ENCODE measurements at regions not wholly inside any gene's neighbourhood (a gene's known extent, or its start where the extent isn't known, plus 50 kb on each side); places are given as distances from the start of the nearest gene placed in this dataset.
"Not testable (repeated sequence)": the region's sequence is repeated elsewhere in the genome, so short reads cannot be mapped to it uniquely, and the experiment has no call there.

DNA sequence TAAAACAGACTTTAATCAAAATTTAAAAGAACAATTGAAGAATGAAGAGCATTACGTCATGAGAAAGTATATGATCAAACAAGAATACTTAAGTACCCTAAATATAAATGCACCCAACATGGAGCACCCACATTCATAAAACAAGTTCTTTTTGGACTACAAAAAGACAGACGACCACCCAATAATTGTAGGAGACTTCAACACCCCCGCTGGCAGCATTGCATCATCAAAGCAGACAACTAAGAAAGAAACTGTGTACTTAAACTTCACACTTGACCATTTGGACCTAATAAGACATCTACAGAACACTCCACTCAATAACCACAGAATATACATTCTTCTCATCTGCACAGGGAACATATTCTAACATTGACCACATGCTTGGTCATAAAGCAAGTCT is 291.7 kb upstream of the ZNF322 start:
- TF ChIP-seq POLR2AphosphoS5 (IDR thresholded peaks at IDR 0.05), result not testable (repeated sequence)
- TF ChIP-seq, protein P1, sequence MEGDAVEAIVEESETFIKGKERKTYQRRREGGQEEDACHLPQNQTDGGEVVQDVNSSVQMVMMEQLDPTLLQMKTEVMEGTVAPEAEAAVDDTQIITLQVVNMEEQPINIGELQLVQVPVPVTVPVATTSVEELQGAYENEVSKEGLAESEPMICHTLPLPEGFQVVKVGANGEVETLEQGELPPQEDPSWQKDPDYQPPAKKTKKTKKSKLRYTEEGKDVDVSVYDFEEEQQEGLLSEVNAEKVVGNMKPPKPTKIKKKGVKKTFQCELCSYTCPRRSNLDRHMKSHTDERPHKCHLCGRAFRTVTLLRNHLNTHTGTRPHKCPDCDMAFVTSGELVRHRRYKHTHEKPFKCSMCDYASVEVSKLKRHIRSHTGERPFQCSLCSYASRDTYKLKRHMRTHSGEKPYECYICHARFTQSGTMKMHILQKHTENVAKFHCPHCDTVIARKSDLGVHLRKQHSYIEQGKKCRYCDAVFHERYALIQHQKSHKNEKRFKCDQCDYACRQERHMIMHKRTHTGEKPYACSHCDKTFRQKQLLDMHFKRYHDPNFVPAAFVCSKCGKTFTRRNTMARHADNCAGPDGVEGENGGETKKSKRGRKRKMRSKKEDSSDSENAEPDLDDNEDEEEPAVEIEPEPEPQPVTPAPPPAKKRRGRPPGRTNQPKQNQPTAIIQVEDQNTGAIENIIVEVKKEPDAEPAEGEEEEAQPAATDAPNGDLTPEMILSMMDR (IDR thresholded peaks at IDR 0.05), result not testable (repeated sequence)
